Fibroblast of the conjunctiva (primary cell): ENCODE measurements at regions not wholly inside any gene's neighbourhood (a gene's known extent, or its start where the extent isn't known, plus 50 kb on each side); places are given as distances from the start of the nearest gene placed in this dataset.

Experiments used
- DNase-seq: peaks from one replicate; pipeline ENCODE4 v3.0.0-alpha.2; 2010; ENCODE audit warnings: low read depth

DNA sequence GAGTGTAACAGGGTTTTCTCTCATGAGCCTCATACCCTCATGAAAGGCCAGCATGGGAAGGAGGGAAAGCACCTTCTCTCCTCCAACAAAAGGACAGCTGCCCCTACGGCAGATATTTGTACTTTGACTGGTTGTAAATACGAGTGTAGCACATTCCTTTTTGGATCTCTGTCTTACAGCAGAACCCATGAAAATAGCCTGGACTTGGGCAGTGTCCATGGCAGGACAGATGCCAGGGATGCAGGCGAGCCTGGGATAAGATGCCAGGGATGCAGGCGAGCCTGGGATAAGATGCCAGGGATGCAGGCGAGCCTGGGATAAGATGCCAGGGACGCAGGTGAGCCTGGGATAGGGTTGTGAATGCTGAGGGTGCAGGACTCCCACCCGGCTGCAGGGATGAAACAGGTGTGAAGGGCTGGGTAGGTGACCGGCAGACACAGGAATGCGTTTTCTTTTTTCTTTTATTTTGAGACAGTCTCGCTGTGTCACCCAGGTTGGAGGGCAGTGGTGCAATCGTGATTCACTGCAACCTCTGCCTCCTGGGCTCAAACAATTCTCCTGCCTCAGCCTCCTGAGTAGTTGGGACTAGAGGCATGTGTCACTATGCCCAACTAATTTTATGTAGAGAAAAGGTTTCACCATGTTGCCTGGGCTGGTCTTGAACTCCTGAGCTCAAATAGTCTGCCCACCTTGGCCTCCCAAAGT, 120.0 kb downstream of the BEGAIN start:
- no peak for DNase-seq

DNA sequence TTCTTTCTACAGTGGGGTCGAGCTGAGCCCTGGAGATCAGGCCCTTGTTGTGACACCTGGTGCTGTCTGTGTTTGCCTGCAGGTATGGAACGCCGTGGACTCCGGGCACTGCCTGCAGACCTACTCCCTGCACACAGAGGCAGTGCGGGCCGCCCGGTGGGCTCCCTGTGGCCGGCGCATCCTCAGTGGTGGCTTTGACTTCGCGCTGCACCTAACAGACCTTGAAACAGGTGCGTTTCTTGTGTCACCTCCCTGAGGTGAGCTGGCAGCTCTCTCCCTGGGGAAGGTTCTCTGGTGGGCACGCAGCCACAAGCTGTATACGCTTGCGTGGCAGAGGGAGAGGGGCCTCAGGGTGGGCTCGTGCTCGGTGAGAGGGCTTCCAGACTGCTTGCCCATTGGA, 119.3 kb downstream of the BEGAIN start:
- DNase-seq, result no peak

DNA sequence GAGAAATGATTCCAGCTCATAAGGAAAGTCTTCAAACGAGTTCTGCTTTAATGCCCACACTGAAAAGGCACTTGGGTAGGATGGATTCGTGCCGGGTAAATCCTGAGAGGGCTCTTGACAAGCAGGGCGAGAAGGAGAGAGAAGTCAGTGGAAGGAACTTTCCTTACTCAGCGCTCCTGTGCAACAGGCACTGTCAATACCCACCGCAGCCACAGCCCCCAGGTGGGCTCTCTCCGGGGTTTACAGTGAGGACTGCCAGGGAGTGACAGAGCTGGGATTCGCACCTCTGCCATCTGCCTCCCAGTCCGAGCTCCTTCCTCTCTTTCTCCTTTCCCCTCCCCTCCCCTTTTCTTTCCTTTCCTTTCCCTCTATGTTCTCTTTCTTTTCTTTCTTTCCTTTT, 118.7 kb downstream of the BEGAIN start:
- no peak for DNase-seq

DNA sequence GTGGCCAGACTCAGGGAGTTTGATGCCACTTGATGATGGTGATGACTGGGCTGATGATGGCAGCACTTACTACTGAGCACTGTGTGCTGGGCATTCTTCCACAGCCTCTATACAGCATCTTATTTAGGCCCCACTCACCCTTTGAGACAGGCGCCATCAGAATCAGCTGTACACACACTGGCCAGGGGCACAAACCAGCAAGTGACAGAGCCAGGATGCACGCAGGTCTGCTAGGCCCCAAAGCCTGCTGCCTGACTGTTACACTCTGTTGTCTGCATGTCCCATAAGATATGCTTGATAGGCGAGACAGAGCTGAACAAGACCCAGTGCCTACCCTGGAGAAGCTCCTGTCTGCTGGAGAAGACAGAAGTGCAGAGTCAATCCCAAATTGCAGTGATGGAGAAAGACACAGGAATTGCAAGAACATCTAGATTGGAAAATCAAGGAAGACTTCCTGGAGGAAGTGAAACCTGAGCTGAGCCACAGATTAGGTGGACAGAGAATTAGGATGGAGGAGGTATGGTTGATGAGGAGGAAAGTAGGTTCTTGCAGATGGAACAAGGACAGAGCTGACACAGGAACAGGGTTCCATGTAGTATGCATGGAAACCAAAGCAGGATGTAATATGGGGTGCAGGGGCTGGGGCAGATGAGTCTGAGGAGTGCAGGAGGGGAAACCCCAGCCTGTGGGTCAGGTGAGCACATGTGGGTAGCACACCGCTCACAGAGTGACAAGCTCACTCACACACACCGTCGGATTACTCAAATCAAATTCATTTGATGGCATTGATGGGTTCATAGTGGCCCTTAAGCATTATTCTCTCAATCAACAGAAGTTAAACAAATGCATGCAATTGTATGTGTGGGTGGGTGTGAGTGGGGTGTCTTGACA, 117.3 kb downstream of the BEGAIN start:
- DNase-seq, result no peak

DNA sequence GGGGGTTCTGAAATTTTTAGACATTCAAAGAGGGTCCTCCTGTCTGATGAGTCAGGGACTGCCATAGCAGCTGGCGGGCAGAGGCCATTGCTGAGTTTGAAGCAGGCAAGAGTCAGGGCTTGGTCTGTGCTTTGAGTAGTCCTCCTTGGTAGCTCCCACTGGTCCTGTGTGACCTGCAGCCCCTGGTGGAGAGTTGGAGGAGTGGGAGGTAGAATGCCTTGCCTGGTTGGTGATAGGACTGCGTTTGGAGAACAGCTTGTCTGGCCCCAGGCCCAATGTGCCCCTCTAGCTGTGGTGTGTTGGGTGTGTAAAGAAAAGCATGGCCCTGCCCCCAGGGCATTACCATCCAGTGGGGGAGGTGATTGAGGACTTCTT, 116.7 kb downstream of the BEGAIN start:
- DNase-seq, result no peak

DNA sequence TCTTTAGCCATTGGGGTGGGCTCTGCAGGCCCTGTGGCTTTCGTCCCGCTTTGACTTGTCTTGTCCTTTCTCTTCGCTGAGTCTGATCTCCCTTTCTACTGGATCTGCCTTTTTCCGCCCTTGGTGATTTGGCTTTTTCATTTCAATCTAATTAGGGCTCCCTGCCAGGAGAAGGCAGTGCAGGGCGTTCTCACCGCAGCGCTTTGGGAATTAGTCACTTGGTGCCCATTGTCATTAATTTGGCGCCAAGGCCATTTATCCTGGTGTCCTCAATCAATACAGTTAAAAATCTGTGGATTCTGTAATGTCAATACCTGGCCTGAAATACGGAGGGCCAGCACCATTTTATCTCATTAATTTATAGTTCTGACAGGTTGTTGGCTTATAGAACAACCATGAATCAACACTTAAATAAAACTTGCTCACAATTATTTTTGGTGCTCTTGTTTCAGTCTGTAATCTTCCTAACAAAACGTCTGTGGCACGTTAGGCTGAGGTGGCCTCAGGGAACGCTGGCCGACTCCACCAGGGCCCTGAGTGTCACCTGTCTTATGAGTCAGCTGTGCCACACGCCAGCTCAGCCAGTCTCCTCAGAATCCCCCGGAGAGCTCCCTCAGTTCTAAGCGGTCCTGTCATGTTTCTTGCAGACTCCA, 115.7 kb downstream of the BEGAIN start:
- DNase-seq, result no peak

DNA sequence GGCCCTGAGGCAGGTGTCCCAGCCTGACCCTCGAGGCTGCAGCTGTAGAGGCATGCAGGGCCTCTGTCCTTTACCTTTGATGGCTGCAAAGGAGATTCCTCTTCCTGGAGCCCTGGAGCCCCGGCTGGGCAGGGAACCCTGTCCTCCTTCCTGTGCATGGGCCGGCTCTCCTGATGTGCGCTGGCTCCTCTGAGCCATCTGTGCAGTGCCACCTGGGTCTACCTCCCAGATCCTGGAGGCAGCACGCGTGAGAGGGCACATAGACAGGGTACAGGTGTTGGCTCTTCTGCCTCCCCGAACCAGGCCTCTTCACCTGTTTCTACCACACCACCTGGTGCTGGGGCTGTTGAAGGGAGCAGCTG, 115.1 kb downstream of the BEGAIN start:
- no peak for DNase-seq

DNA sequence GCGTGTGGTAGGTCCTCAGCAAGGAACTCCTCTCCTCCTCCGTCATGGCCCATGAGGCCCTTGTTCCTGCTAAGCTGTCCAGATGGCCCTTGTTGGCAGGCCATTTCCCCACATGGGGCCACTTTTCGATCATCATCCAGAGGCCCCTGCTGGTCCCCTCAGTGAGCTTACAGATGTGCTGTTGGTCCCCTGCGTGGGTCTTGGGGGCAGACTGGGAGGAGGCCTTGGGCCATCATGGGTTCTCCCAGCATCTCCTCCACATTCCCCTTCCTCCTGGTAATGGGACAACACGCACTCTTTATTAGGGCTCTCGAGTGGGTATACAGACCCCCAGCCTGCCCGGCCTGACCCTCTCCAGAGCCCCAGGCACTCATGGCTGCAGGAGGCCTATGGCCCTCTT, 114.7 kb downstream of the BEGAIN start:
- no peak for DNase-seq

DNA sequence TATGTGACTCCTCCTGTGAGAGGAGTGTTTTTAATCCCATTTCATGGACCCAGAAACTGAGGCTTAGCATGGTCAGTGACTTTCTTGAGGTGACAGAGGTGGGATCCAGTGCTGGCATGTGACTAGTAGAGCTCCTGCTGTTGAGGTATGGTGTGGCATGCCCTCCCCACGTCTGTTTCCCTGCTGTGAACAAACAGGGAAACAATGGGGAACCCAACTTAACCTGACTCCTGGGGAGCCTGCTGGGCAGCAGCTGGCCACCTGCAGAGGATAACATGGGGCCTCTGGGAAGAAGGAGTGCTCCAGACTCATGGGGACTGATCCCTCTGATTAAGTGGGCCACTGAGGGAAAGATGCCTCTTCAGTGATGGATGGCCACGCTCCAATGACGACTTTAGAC, 114.0 kb downstream of the BEGAIN start:
- no peak for DNase-seq

DNA sequence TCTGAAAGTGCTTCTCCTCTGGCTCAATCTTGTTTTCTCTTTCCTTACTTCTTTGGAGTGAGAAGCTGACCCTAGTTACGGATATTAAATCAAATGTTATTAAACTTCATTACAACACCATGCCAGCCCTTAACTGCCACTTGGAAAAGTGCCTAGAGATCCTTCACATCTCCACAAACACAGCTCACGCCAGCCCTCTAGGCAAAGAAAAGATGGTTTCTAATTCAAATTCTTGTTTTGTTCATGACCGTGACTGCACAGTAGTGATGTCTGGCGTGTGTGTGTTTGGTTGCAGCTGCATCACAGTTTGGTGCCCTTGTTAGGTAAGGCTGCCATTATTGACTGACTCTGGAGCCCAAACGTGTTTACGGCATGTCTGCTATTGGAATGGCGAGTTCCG, 113.0 kb downstream of the BEGAIN start:
- DNase-seq, result no peak

DNA sequence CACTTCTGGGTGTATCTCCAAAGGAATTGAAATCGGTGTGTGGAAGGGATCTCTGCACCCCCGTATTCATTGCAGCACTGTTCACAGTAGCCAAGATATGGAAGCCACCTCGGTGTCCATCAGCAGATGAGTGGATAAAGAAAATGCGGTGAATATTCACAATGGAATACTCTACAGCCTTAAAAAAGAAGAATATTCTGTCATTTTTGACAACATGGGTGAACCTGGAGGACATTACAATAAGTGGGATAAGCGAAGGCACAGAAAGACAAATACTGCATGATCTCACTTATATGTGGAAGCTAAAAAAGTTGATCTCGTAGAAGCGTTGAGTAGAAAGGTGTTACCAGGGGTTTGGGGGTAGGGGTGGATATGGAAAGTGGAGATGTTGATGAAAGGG, 111.9 kb downstream of the BEGAIN start:
- no peak for DNase-seq

DNA sequence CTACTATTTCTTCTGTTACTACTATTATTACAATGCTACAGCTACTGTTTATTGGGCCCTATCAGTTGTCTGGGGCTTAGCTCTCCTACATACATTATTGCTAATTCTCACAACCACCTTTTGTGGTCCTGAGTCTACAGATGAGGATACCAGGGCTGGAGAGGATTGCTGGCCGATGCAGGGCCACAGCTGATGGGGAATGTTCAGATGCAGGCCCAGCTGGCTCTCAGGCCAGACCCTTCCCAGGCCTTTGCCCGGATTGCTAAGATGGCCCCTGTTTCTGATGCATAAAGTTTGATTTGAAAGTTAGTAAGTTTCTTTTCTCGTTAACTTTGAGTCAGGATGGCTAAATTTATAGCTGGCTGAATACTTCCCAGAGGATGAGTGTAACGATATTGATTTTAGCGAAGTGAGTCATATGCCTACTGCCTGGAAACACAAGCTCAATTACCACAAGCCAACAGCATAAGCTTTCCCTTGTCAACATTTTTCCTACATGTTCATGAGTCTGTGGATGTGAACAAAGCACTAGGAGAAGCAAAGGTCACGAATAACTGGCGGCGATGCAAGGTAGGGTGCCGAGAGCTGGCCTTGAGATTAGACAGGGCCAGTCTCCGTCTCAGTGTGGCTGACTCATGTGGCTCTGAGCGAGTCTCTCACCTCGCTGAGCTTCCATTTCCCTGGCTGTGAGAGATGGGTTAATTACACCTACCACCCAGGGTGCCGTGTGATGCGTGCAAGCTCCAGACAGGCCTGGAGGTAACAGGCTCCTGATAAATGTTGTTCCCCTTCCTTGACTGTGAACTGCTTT, 111.0 kb downstream of the BEGAIN start:
- peak; percentile 9 for DNase-seq

DNA sequence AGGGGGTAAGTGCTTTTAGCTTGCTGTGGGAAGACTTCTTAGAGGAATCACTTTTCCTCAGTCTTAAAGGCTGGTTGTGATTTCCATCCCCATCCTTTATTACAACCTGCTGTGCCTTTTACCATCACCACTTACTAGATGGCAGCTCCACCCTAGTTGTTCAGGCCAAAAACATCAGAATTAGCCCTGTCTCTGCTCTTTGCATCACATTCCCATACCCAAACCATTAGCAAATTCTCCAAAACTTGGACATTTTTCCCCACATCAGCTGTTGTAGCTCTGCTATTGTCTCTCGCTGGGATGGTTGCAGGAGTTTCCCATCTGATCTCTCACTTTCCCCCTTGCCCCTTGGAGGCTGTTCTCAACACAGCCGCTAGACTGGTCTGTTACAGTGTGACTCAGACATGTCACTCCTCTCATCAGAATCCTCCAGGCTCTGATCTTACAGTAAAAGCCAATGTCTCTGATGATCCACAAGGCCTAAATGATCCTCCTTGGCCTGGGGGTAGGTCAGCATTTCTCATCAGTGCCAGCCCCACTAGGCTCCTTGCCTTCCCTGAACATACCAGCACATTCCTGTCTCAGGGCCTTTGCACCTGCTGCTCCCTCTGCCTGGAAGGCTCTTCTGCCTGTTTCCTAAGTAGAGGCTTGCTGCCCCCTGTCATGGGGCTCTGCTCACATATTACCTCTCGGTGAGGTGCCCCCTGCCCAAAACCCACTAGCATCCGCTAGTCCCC, 102.5 kb downstream of the BEGAIN start:
- no peak for DNase-seq

DNA sequence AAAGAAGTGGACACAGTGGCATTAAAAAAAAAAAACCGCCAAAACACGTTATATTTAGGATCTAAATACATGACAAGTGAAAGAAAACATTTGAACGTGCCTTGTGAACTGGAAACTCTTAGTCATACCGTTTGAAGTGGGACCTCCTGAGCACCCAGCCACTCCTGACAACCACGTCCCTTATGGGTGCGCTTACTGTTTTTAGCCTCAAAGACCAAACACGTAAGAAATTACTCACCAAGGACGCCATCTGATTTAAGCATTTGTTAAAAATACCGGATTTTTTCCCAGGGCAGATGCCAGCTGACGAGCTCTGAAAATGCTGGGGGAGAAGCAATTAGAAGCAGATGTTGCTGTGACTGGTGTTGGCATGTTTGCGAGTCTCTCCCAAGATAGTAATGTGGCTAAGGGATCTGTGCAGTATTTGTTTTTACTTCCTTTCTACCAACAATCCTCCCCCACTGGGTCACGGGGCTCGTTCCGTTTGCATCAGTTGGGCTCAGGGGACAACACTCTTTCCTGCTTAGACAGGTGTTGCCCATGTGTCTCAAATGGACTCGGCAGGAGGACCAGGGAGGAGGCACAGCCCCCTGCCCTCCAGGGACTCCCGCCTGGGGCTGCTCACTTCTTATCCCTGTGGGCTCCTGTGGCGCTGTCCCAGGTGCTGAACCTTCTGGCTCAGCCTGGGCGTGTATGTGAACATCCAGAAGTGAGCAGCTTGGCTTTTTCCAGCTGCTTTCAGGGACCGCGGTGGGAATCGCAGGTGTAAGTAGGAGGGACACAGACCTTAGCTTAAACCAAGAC, 101.0 kb downstream of the BEGAIN start:
- peak; percentile 69 for DNase-seq
